LNCaP clone FGC (cell line): ENCODE measurements at regions not wholly inside any gene's neighbourhood (a gene's known extent, or its start where the extent isn't known, plus 50 kb on each side); places are given as distances from the start of the nearest gene placed in this dataset.

ENCODE experiments used
- DNase-seq: peaks from one replicate; pipeline ENCODE4 v3.0.0-alpha.2; 2011; ENCODE audit warnings: low read depth
- H3K4me3 ChIP-seq: 2 replicates; pipeline ENCODE4 v1.5.1; 2011; ENCODE audit warnings: mild to moderate bottlenecking, low read depth, low read length, control low read depth
- CTCF ChIP-seq: IDR thresholded peaks from 2 replicates; pipeline ENCODE4 v1.5.1; 2012; ENCODE audit warnings: mild to moderate bottlenecking; ENCODE audit not compliant: control insufficient read depth, insufficient read depth; ENCODE audit errors: extremely low read depth

DNA sequence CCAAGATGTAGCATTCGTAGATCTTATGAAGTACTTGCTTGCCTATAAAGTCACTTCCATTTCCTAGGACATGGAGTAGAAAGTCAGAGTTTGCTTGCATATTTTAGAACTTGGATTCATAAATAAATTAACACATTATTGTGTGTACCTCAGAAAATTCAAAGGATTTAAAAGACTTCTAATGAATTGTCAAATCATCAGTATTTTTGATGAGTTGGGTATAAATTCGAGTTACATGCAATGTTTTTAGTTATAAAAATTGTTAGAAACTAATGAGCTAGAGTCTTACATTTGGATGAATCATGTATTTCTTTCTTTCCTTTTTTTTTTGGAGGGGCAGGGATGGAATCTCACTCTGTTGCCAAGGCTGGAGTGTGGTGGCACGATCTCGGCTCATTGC lies 156.9 kb upstream of the KCNJ16 start:
- no peak for DNase-seq
- no peak for TF ChIP-seq CTCF
- no peak overlapping the region for H3K4me3 ChIP-seq

- H3K4me3 ChIP-seq: no peak overlapping the region
- no peak for DNase-seq
- TF ChIP-seq CTCF: no peak
Observed at GRCh38 chr17:69919789-69920188, 155.2 kb upstream of the KCNJ16 start.

GRCh38 chr17:69921046-69921445 lies 154.0 kb upstream of the KCNJ16 start:
- DNase-seq: no peak
- TF ChIP-seq CTCF: no peak
- H3K4me3 ChIP-seq: no peak overlapping the region

GRCh38 chr17:69928611-69929010 lies 146.4 kb upstream of the KCNJ16 start:
- no peak for TF ChIP-seq CTCF

GRCh38 chr17:69936996-69937395 lies 138.0 kb upstream of the KCNJ16 start:
- no peak overlapping the region for H3K4me3 ChIP-seq
- TF ChIP-seq CTCF: no peak
- no peak for DNase-seq

More at GRCh38 chr17:69928611-69929010, 146.4 kb upstream of the KCNJ16 start:
- H3K4me3 ChIP-seq: no peak overlapping the region
- DNase-seq: peak; percentile 6

- no peak for DNase-seq
- H3K4me3 ChIP-seq: no peak overlapping the region
- TF ChIP-seq CTCF: no peak
Observed at GRCh38 chr17:69943058-69943457, 132.0 kb upstream of the KCNJ16 start.

- no peak for DNase-seq
- no peak for TF ChIP-seq CTCF
- H3K4me3 ChIP-seq: no peak overlapping the region
Observed at GRCh38 chr17:69944406-69944805, 130.6 kb upstream of the KCNJ16 start.
